Cardiac muscle cell (in vitro differentiated cells and primary cell): ENCODE measurements at regions not wholly inside any gene's neighbourhood (a gene's known extent, or its start where the extent isn't known, plus 50 kb on each side); places are given as distances from the start of the nearest gene placed in this dataset.
A peak's percentile ranks its signal among the peaks of the same experiment; 100 is the strongest.

Source experiments
- DNase-seq, 2 donors: peaks; one replicate each; pipeline versions ENCODE4 v3.0.0 to v3.0.0-alpha.2; 2010 to 2017; ENCODE audit warnings: low read depth in 1 of 2, low spot score in 1 of 2
- H3K27ac ChIP-seq: fragments of 200-600 bp; sonication (generic); 2 replicates; pipeline ENCODE4 v1.5.1; 2016
- H3K27me3 ChIP-seq: fragments of 200-600 bp; sonication (generic); 2 replicates; pipeline ENCODE4 v1.6.0; 2016; ENCODE audit warnings: control low read depth
- H3K36me3 ChIP-seq: fragments of 200-600 bp; sonication (generic); 2 replicates; pipeline ENCODE4 v1.5.1; 2016; ENCODE audit warnings: control low read depth
- H3K4me1 ChIP-seq: fragments of 200-600 bp; sonication (generic); 2 replicates; pipeline ENCODE4 v1.8.1; 2017; ENCODE audit warnings: low read depth, mild to moderate bottlenecking, mixed run types
- H3K4me3 ChIP-seq: fragments of 200-600 bp; sonication (generic); 2 replicates; pipeline ENCODE4 v1.5.1; 2016; ENCODE audit warnings: mild to moderate bottlenecking
- H3K9me3 ChIP-seq: fragments of 200-600 bp; sonication (generic); 2 replicates; pipeline ENCODE4 v1.5.1; 2017; ENCODE audit warnings: low read depth, mild to moderate bottlenecking, control low read depth
- TF ChIP-seq, protein P1 (sequence below): IDR thresholded peaks from 2 replicates; pipeline ENCODE4 v1.5.1; 2012; ENCODE audit warnings: low read depth, mild to moderate bottlenecking, low read length

DNA sequence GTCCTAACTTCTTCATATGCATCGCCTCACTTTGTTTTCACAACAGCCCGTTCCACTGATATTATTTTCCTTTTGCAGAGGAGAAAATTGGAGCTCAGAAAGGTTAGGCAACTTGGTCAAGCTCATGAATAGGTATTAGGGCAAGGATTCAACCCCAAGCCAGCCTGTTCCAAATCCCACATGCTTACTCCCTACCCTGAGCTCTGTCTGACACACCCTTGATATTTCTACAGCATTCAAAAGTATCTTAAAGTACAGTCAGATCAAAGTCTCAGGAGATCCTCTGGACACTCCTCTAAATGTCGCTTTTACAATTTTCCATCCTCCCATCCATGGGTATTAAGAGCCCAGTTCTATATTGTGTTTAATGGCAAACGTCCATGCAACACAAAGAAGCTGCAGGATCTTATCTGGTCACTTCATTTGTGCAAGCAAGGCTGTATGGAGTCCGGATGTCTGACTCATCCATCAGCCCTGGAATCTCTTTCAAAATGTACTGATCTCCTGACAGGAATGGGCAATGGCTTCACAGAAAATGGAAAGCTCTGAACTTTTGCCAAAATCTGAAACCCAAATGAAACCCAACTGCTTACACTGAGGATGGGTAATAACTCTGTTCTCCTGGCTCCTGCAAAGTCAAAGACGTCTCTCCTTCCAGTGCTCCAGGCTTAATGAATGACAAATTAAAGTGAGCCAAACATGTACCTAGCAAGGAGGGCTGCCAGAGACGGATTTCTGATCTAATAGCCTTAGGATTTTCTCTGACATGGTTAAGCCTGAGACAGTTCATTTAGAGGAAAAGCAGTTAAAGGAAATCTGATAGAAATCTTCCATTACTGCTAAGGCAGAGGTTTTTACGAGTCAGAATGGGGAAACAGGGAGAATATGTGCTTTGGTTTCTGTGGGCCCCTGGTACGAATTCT, 230.9 kb upstream of the RORA start:
- no peaks in the 10 kb centered on the region for H3K4me1 ChIP-seq
- TF ChIP-seq, protein P1, sequence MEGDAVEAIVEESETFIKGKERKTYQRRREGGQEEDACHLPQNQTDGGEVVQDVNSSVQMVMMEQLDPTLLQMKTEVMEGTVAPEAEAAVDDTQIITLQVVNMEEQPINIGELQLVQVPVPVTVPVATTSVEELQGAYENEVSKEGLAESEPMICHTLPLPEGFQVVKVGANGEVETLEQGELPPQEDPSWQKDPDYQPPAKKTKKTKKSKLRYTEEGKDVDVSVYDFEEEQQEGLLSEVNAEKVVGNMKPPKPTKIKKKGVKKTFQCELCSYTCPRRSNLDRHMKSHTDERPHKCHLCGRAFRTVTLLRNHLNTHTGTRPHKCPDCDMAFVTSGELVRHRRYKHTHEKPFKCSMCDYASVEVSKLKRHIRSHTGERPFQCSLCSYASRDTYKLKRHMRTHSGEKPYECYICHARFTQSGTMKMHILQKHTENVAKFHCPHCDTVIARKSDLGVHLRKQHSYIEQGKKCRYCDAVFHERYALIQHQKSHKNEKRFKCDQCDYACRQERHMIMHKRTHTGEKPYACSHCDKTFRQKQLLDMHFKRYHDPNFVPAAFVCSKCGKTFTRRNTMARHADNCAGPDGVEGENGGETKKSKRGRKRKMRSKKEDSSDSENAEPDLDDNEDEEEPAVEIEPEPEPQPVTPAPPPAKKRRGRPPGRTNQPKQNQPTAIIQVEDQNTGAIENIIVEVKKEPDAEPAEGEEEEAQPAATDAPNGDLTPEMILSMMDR: no peak
- no peaks in the 10 kb centered on the region for H3K9me3 ChIP-seq
- H3K27me3 ChIP-seq: no peaks in the 10 kb centered on the region
- no peaks in the 10 kb centered on the region for H3K36me3 ChIP-seq
- no peak overlapping the region for H3K27ac ChIP-seq
- peak in 1 of 2 donors; percentile 89 for DNase-seq
- no peak overlapping the region for H3K4me3 ChIP-seq

DNA sequence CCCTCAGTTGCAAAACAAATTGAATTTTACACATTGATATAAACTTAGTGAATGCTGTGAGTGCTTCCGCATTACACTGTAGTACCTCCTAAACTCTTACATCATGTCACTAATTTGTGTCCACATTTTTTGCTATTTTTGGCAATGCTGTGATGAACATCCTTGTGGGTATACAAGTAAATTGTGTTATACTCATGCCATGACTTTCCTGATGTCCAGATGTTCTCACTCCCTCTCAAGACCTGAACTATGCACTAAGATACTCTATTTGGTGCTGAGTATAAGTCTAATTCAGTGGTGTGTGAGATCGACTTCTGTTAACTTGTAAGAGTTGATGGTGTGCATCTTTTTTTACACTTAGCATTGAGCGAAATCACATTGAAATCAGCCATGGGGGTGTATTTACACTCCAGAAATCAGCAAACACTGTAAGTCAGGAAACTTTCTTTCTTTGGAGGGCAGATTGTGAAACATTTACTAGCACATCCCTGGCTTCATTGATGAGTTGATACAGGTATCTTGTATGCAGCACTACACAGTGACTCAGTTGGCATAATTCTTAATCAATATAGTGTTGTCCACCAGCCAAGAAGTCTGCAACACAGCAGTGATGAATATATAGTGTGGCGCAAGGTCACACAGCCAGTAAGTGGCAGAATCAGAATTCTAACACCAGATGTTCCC, 228.1 kb upstream of the RORA start:
- TF ChIP-seq, protein P1: no peak

DNA sequence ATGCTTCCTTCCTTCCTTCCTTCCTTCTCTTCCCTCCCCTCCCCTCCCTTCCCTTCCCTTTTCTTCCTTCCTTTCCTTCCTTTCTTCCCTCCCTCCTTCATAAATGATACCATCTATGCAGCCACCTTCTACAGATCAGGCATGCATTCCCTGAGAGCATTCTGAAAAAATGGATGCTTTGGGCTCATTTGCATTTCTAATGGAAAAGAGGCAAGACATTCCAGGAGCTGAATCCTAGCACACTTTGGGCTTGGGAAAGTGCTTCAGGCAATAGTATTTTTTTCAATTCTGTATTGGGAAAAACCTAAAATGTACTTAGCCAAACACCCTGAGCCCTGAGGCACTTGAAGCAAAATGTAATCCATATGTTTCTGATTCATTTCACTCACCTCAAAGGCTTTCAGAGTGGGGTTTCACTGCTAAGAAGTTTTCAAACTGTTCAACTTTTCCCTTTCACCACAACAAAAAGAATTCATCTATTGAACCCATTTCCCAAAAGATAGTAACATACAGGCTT, 220.1 kb upstream of the RORA start:
- no peaks in the 10 kb centered on the region for H3K9me3 ChIP-seq
- TF ChIP-seq, protein P1: no peak
- no peak overlapping the region for H3K4me3 ChIP-seq
- no peaks in the 10 kb centered on the region for H3K4me1 ChIP-seq
- no peaks in the 10 kb centered on the region for H3K36me3 ChIP-seq
- H3K27me3 ChIP-seq: peaks cover 4% of the 10 kb centered on the region
- no peak overlapping the region for H3K27ac ChIP-seq
- DNase-seq: no peak

More for the DNA sequence above, 228.1 kb upstream of the RORA start:
- H3K9me3 ChIP-seq: no peaks in the 10 kb centered on the region
- no peaks in the 10 kb centered on the region for H3K36me3 ChIP-seq
- no peak for DNase-seq
- H3K27ac ChIP-seq: no peak overlapping the region
- H3K4me1 ChIP-seq: no peaks in the 10 kb centered on the region
- H3K27me3 ChIP-seq: no peaks in the 10 kb centered on the region
- H3K4me3 ChIP-seq: no peak overlapping the region

DNA sequence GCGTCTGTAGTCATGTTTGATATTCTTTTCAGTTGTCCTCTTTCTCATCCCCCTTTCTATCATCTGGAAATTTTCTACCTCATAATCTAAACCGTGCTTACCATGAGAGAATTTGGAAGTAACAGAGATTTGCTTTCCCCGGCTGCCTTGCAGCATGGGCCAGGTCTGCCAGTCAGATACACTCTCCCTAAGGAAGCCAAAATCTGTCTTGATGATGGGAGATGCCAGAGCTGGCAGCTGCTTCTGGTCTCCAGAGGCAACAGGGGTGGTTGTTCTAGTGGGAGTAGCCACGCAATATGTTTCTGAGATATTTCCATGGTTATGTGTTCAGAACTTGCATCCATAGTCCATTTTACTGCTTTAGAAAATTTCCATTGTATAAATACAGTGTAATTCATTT, 218.9 kb upstream of the RORA start:
- Histone ChIP-seq H3K4me3 (no peak overlapping the region), H3K4me1 (no peaks in the 10 kb centered on the region), H3K9me3 (no peaks in the 10 kb centered on the region), H3K27me3 (peaks cover 4% of the 10 kb centered on the region), H3K36me3 (no peaks in the 10 kb centered on the region), H3K27ac (no peak overlapping the region)
- TF ChIP-seq, protein P1: no peak
- no peak for DNase-seq

DNA sequence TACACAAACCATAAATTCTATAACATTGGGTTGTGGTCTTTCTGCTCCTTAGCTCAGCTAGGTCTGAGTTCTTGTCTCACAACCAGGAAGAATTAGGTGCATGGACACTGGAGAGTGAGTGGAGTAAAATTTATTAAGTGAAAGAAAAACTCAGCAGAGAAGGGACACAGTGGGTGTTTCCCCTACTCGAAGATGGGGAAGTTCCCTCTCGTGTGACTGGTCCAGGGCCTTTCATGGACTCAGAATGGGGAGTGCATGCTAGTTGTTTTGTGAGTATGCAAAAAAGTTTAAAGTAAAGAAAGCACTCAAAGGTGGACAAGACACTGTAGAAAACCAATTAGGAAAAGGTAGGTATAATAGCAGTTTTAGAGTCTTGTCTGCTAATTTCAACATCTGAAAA, 215.5 kb upstream of the RORA start:
- H3K4me1 ChIP-seq: no peaks in the 10 kb centered on the region
- no peaks in the 10 kb centered on the region for H3K9me3 ChIP-seq
- no peaks in the 10 kb centered on the region for H3K27me3 ChIP-seq
- H3K36me3 ChIP-seq: no peaks in the 10 kb centered on the region
- TF ChIP-seq, protein P1: no peak
- no peak overlapping the region for H3K27ac ChIP-seq
- H3K4me3 ChIP-seq: no peak overlapping the region
- DNase-seq: no peak
